IMR-90 (cell line): ENCODE measurements at regions not wholly inside any gene's neighbourhood (a gene's known extent, or its start where the extent isn't known, plus 50 kb on each side); places are given as distances from the start of the nearest gene placed in this dataset.

ENCODE experiments used
- ATAC-seq: fragments of 200-7000 bp; cut with Tn5 transposase; 2 replicates; pipeline ENCODE4 v1.9.1; 2020; ENCODE audit warnings: low read depth, mild to moderate bottlenecking, moderate library complexity
- BruUV-seq: library from RNA; stranded (reverse); fragments of 400-500 nt; replicated peaks from 2 replicates; lab custom pipeline; 2021; lab: Mats Ljungman, UMichigan
- CTCF ChIA-PET: fragments of 300-600 bp; formaldehyde crosslinking; extraction: SDS; loops from one replicate; lab custom pipeline; 2021; ENCODE audit warnings: antibody characterized with exemption; lab: Yijun Ruan, JAX
- POLR2A ChIA-PET: fragments of 300-600 bp; sonication (Branson Sonifier 250); formaldehyde crosslinking; loops from one replicate; lab custom pipeline; 2022; ENCODE audit warnings: antibody characterized with exemption; ENCODE audit not compliant: unreplicated experiment; lab: Charles Lee
- DNase-seq: peaks from one replicate; pipeline ENCODE4 v3.0.0; 2013
- H2AFZ ChIP-seq: replicated peaks from 2 replicates; pipeline ENCODE3; 2013; ENCODE audit warnings: low read length, mild to moderate bottlenecking; ENCODE audit not compliant: poor library complexity
- H2AK5ac ChIP-seq: 2 replicates; pipeline ENCODE4 v1.6.1; 2013; ENCODE audit warnings: low read depth, low read length, inconsistent platforms
- H2AK9ac ChIP-seq: replicated peaks from 2 replicates; pipeline ENCODE3; 2013; ENCODE audit warnings: mild to moderate bottlenecking, low read depth, low read length, moderate library complexity; ENCODE audit not compliant: poor library complexity
- H2BK120ac ChIP-seq: 2 replicates; pipeline ENCODE4 v1.6.1; 2013; ENCODE audit warnings: low read depth, low read length, inconsistent platforms
- H2BK15ac ChIP-seq: 3 replicates; pipeline ENCODE4 v1.6.1; 2013; ENCODE audit warnings: low read depth, low read length, inconsistent platforms
- H2BK20ac ChIP-seq: 2 replicates; pipeline ENCODE4 v1.6.1; 2013; ENCODE audit warnings: low read depth, mild to moderate bottlenecking, inconsistent platforms, low read length, moderate library complexity
- H2BK5ac ChIP-seq: 2 replicates; pipeline ENCODE4 v1.6.1; 2013; ENCODE audit warnings: mild to moderate bottlenecking, low read depth, low read length, inconsistent platforms; ENCODE audit not compliant: poor library complexity, severe bottlenecking
- H3K14ac ChIP-seq: replicated peaks from 2 replicates; pipeline ENCODE4 v1.6.1; 2013; ENCODE audit warnings: low read depth, low read length, inconsistent platforms
- H3K18ac ChIP-seq: 2 replicates; pipeline ENCODE4 v1.6.1; 2013; ENCODE audit warnings: low read depth, low read length, control low read depth
- H3K23ac ChIP-seq: 2 replicates; pipeline ENCODE4 v1.6.1; 2013; ENCODE audit warnings: low read depth, low read length, inconsistent platforms
- H3K27ac ChIP-seq: 2 replicates; pipeline ENCODE4 v1.5.1; 2013; ENCODE audit warnings: mild to moderate bottlenecking, control low read depth, low read length; ENCODE audit not compliant: insufficient read depth
- H3K27me3 ChIP-seq: 2 replicates; pipeline ENCODE4 v1.6.1; 2013; ENCODE audit warnings: low read length; ENCODE audit not compliant: control insufficient read depth, insufficient read depth
- H3K36me3 ChIP-seq: 2 replicates; pipeline ENCODE4 v1.6.1; 2013; ENCODE audit warnings: low read length, mixed read lengths; ENCODE audit not compliant: control insufficient read depth, insufficient read depth
- H3K4ac ChIP-seq: 2 replicates; pipeline ENCODE4 v1.6.1; 2013; ENCODE audit warnings: low read depth, low read length, inconsistent platforms
- H3K4me1 ChIP-seq: 2 replicates; pipeline ENCODE4 v1.6.1; 2013; ENCODE audit warnings: low read length, mixed read lengths; ENCODE audit not compliant: control insufficient read depth, insufficient read depth
- H3K4me2 ChIP-seq: 2 replicates; pipeline ENCODE4 v1.6.1; 2013; ENCODE audit warnings: low read depth, mild to moderate bottlenecking, control low read depth, low read length, moderate library complexity
- H3K4me3 ChIP-seq: 2 replicates; pipeline ENCODE4 v1.5.1; 2013; ENCODE audit warnings: low read depth, mild to moderate bottlenecking, control low read depth, low read length, moderate library complexity; ENCODE audit not compliant: insufficient read depth
- H3K56ac ChIP-seq: 2 replicates; pipeline ENCODE4 v1.6.1; 2013; ENCODE audit warnings: low read length, inconsistent platforms; ENCODE audit not compliant: insufficient read depth; ENCODE audit errors: extremely low read depth
- H3K79me1 ChIP-seq, 2 experiments: 2 replicates each; pipeline ENCODE4 v1.6.1; 2013; ENCODE audit warnings: low read length in 2 of 2, inconsistent platforms in 1 of 2, low read depth in 1 of 2
- H3K9ac ChIP-seq: 2 replicates; pipeline ENCODE4 v1.6.1; 2013; ENCODE audit warnings: low read depth, low read length, control low read depth
- H3K9me1 ChIP-seq: 2 replicates; pipeline ENCODE4 v1.6.1; 2013; ENCODE audit warnings: low read length, inconsistent platforms; ENCODE audit not compliant: insufficient read depth
- H3K9me3 ChIP-seq: 2 replicates; pipeline ENCODE4 v1.6.1; 2013; ENCODE audit warnings: low read length; ENCODE audit not compliant: control insufficient read depth, insufficient read depth
- H4K20me1 ChIP-seq: 2 replicates; pipeline ENCODE4 v1.6.1; 2013; ENCODE audit warnings: low read length, inconsistent platforms; ENCODE audit not compliant: insufficient read depth
- H4K5ac ChIP-seq: 2 replicates; pipeline ENCODE4 v1.6.1; 2013; ENCODE audit warnings: mild to moderate bottlenecking, low read depth, low read length, control low read depth
- H4K8ac ChIP-seq, 2 experiments: 2 replicates each; pipeline ENCODE4 v1.6.1; 2013; ENCODE audit warnings: low read depth in 2 of 2, low read length in 2 of 2, control low read depth in 1 of 2, inconsistent platforms in 1 of 2
- H4K91ac ChIP-seq: 2 replicates; pipeline ENCODE4 v1.6.1; 2013; ENCODE audit warnings: low read depth, low read length, inconsistent platforms; ENCODE audit not compliant: insufficient read depth
- BHLHE40 ChIP-seq: fragments of 150-350 bp; IDR thresholded peaks from 2 replicates; pipeline ENCODE4 v1.6.1; 2016; ENCODE audit warnings: mild to moderate bottlenecking, low read depth, low read length
- CHD1 ChIP-seq: IDR thresholded peaks from 2 replicates; pipeline ENCODE4 v1.6.1; 2012; ENCODE audit warnings: low read depth, low read length, improper control_type of control experiment
- MAFK ChIP-seq: IDR thresholded peaks from 2 replicates; pipeline ENCODE4 v1.6.1; 2012; ENCODE audit warnings: low read depth, low read length, improper control_type of control experiment
- POLR2A ChIP-seq: IDR thresholded peaks from 2 replicates; pipeline ENCODE4 v1.6.1; 2012; ENCODE audit warnings: mild to moderate bottlenecking, low read depth, low read length
- RCOR1 ChIP-seq: IDR thresholded peaks from 2 replicates; pipeline ENCODE4 v1.6.1; 2012; ENCODE audit warnings: mild to moderate bottlenecking, low read length, improper control_type of control experiment; ENCODE audit not compliant: insufficient replicate concordance
- WGBS, 2 experiments: methylation state at CpG; one replicate each; pipeline versions ENCODE4 v1.1.5 to v1.1.7; 2013; ENCODE audit warnings: missing lambda C conversion rate in 2 of 2; ENCODE audit not compliant: insufficient read length in 1 of 2; ENCODE audit errors: extremely low coverage in 2 of 2; 5-methylcytosine and 5-hydroxymethylcytosine counted together
- dilution Hi-C: fragments of 300-500 bp; cut with HindIII; formaldehyde crosslinking; loops from one replicate; pipeline ENCODE4 v1.14.3; 2018; ENCODE audit warnings: low sequenced_read_pairs; ENCODE audit not compliant: unreplicated experiment
- in situ Hi-C: fragments of 300-500 bp; cut with MboI; formaldehyde crosslinking; loops from 3 replicates; pipeline ENCODE4 v1.14.3; 2019; ENCODE audit warnings: low sequenced_read_pairs, inconsistent platforms, mixed read lengths
- intact Hi-C: fragments of 100-400 bp; cut with micrococcal nuclease; formaldehyde crosslinking; loops from 2 replicates; pipeline ENCODE4 v1.10.0; 2022
- TF ChIP-seq, protein P1 (sequence below): conservative IDR thresholded peaks from 2 replicates; pipeline ENCODE4 v1.5.1; 2012; ENCODE audit warnings: mild to moderate bottlenecking, low read depth, low read length, improper control_type of control experiment

DNA sequence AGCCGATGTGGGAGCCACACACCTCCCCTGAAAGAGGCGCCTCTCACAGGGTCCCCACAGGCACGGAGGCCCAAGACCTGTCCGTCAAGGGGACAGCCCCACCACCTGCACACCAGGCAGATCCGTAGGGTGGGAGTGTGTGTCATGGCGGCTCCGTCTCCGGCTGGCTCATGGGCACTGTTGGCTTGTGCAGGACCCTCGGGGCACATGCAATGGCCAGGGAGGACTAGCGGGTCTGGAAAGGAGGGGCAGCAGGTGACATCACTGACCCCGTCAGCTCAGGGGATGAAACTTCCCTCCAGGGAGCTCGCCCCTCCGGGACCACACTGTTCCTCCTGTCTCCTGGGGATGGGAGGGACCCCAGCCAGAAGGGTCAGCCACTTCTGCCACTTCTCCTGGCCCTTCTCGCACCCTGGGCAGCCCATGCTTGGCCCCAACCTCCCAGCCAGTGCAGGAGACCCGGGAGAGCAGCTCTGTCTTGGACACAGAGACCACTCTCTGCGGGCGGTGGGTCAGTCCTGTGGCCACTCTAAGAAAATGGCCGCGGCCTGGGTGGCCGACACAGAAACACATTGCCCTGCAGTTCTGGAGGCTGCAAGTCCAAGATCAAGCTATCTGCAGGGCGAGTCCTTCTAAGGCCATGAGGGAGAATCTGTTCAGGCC is 75.1 kb upstream of the TWIST2 start:
- no peak overlapping the region for H2BK20ac ChIP-seq
- no peak overlapping the region for H3K4me2 ChIP-seq
- DNase-seq (no peak), ATAC-seq (no peak)
- H4K5ac ChIP-seq = no peak overlapping the region
- ChIA-PET CTCF (interaction anchor here (1.0 kb wide), 1 partner anchor 13 kb away, joined by 3 read pairs; no protein-coding TSS in a partner anchor), POLR2A (no interaction called here)
- no peak for TF ChIP-seq CHD1
- no peak for TF ChIP-seq BHLHE40
- no peak for TF ChIP-seq POLR2A
- no peak for TF ChIP-seq MAFK
- no peak for TF ChIP-seq RCOR1
- TF ChIP-seq, protein P1, sequence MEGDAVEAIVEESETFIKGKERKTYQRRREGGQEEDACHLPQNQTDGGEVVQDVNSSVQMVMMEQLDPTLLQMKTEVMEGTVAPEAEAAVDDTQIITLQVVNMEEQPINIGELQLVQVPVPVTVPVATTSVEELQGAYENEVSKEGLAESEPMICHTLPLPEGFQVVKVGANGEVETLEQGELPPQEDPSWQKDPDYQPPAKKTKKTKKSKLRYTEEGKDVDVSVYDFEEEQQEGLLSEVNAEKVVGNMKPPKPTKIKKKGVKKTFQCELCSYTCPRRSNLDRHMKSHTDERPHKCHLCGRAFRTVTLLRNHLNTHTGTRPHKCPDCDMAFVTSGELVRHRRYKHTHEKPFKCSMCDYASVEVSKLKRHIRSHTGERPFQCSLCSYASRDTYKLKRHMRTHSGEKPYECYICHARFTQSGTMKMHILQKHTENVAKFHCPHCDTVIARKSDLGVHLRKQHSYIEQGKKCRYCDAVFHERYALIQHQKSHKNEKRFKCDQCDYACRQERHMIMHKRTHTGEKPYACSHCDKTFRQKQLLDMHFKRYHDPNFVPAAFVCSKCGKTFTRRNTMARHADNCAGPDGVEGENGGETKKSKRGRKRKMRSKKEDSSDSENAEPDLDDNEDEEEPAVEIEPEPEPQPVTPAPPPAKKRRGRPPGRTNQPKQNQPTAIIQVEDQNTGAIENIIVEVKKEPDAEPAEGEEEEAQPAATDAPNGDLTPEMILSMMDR = no peak
- H2AK5ac ChIP-seq = no peak overlapping the region
- H3K18ac ChIP-seq = no peak overlapping the region
- intact Hi-C loops (no loop called here), in situ Hi-C loops (no loop called here), dilution Hi-C loops (no loop called here)
- no peaks in the 10 kb centered on the region for H3K36me3 ChIP-seq
- H4K91ac ChIP-seq = no peak overlapping the region
- no peak overlapping the region for H2BK120ac ChIP-seq
- WGBS, 2 experiments = 88% methylated on average over 4 of the region's 21 CpGs; no CpG with 5 or more reads in 1 of the 2 experiments
- H3K23ac ChIP-seq = no peak overlapping the region
- no peaks in the 10 kb centered on the region for H3K9me1 ChIP-seq
- H3K14ac ChIP-seq = no peak overlapping the region
- no TSS peak for BruUV-seq
- no peak overlapping the region for H3K4me3 ChIP-seq
- no peak overlapping the region for H3K56ac ChIP-seq
- H2BK15ac ChIP-seq = no peak overlapping the region
- H3K4ac ChIP-seq = no peak overlapping the region
- no peak overlapping the region for H2BK5ac ChIP-seq
- no peak overlapping the region for H4K8ac ChIP-seq
- no peaks in the 10 kb centered on the region for H3K4me1 ChIP-seq
- no peak overlapping the region for H2AK9ac ChIP-seq
- H3K79me1 ChIP-seq = no peaks in the 10 kb centered on the region
- no peak overlapping the region for H3K27ac ChIP-seq
- peak overlapping the region; percentile 32 for H2AFZ ChIP-seq
- no peaks in the 10 kb centered on the region for H3K9me3 ChIP-seq
- no peaks in the 10 kb centered on the region for H4K20me1 ChIP-seq
- no peak overlapping the region for H3K9ac ChIP-seq
- peaks cover 37% of the 10 kb centered on the region for H3K27me3 ChIP-seq
